ENCODE measurements at regions not wholly inside any gene's neighbourhood (a gene's known extent, or its start where the extent isn't known, plus 50 kb on each side); places are given as distances from the start of the nearest gene placed in this dataset.

DNA sequence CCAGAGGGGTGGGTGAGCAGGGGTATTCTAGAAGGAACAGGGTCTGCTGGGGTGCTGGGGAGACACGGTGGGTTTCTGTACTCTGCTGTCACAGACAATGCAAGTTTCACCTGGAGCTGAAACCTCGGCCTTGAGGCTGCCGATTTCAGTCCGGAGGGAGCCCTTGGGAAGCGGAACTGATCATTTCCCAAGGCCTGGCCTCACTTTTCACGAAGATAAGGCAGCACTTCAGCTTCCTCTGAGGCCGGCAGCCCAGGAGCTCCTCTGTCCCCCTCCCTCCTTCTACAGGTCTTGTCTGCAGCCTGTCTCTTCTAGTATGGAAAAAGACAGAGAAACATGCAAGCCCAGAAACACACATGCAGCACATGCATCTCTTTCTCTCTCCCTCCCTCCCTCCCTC is 242.1 kb downstream of the CDC5L start:
- no peaks in the 10 kb centered on the region for H3K36me3 Mint-ChIP-seq (ENCODE audit: insufficient read depth, unreplicated experiment)
- H3K4me1 Mint-ChIP-seq (ENCODE audit: insufficient read depth, unreplicated experiment) = no peaks in the 10 kb centered on the region
- TF ChIP-seq, protein P1, sequence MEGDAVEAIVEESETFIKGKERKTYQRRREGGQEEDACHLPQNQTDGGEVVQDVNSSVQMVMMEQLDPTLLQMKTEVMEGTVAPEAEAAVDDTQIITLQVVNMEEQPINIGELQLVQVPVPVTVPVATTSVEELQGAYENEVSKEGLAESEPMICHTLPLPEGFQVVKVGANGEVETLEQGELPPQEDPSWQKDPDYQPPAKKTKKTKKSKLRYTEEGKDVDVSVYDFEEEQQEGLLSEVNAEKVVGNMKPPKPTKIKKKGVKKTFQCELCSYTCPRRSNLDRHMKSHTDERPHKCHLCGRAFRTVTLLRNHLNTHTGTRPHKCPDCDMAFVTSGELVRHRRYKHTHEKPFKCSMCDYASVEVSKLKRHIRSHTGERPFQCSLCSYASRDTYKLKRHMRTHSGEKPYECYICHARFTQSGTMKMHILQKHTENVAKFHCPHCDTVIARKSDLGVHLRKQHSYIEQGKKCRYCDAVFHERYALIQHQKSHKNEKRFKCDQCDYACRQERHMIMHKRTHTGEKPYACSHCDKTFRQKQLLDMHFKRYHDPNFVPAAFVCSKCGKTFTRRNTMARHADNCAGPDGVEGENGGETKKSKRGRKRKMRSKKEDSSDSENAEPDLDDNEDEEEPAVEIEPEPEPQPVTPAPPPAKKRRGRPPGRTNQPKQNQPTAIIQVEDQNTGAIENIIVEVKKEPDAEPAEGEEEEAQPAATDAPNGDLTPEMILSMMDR (IDR thresholded peaks at IDR 0.05; ENCODE audit: unreplicated experiment) = no peak
- no peak overlapping the region for H3K4me3 Mint-ChIP-seq (ENCODE audit: unreplicated experiment)
- no TSS peak for BruUV-seq (replicated peaks)
- no peak overlapping the region for H3K27ac Mint-ChIP-seq (ENCODE audit: low read depth, unreplicated experiment)
- DNase-seq (ENCODE audit: unreplicated experiment) = no peak
- ChIA-PET CTCF (interaction anchor here (0.5 to 4.8 kb wide), 17 partner anchors 11 to 1296 kb away, joined by 3 to 58 read pairs (median 6); no protein-coding TSS in a partner anchor), POLR2A (no interaction called here)
- no peaks in the 10 kb centered on the region for H3K9me3 Mint-ChIP-seq (ENCODE audit: unreplicated experiment)
- intact Hi-C loops (cut with micrococcal nuclease) = loop anchor here (1.0 to 2.0 kb wide), 2 partner anchors 154 to 1293 kb away; no protein-coding TSS in a partner anchor
- peaks cover 7% of the 10 kb centered on the region for H3K27me3 Mint-ChIP-seq (ENCODE audit: insufficient read depth, unreplicated experiment)

DNA sequence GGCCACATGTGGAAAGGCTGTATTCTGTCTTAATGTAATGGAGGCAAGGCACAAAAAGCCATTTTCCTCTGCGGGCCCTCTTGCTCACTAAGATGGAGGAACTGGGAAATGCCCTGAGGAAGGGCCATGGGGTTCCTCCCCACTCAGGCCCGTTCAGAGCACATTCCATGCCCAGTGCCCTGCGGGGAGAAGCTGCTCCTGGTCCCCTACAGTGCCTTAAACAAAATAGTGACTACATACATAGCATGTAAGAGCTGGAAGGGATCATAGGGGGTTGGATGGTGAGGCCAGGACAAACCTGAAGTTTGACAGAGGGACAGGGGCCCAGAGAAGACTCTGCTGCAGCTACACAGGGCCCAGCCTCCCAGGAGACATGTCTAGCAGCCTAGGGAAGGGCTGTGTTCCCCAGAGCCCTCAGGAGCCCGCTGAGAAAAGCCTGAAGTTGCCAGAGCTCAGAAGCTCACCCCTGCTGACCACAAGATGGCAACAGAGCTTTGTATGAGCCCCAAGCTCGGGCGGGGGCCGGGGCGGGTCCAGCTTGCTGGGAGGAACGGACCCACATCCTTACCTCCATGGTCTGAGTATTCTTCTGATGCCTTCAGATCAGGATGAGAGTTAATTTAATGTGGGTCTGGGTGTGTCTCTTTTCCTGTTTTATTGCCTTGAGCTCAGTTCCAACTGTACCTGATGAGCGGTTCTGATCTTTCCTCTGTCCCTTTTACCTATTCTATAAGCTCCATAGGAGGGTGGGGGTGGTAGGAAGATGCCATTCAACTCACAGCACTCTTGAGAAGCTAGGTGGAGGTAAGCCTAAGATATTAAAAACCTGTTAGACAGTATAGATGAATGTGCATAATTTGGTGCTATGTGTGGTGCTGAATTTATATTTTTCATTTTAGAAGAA is 242.9 kb downstream of the CDC5L start:
- Mint-ChIP-seq H3K27ac (ENCODE audit: low read depth, unreplicated experiment) (no peak overlapping the region), H3K9me3 (ENCODE audit: unreplicated experiment) (no peaks in the 10 kb centered on the region), H3K36me3 (ENCODE audit: insufficient read depth, unreplicated experiment) (no peaks in the 10 kb centered on the region), H3K4me3 (ENCODE audit: unreplicated experiment) (no peak overlapping the region), H3K4me1 (ENCODE audit: insufficient read depth, unreplicated experiment) (no peaks in the 10 kb centered on the region), H3K27me3 (ENCODE audit: insufficient read depth, unreplicated experiment) (peaks cover 14% of the 10 kb centered on the region)
- CTCF ChIA-PET = interaction anchor here (0.6 to 4.8 kb wide), 39 partner anchors 8 to 1451 kb away, joined by 3 to 58 read pairs (median 4); partner anchors contain the start of gene SUPT3H
- BruUV-seq (replicated peaks) = no TSS peak
- peak; percentile 55 for DNase-seq (ENCODE audit: unreplicated experiment)
- intact Hi-C loops (cut with micrococcal nuclease) = loop anchor here (1.0 to 2.0 kb wide), 3 partner anchors 155 to 1292 kb away; no protein-coding TSS in a partner anchor
- POLR2A ChIA-PET = interaction anchor here (0.6 to 1.6 kb wide), 4 partner anchors 155 to 1292 kb away, joined by 3 to 9 read pairs (median 3); no protein-coding TSS in a partner anchor
- TF ChIP-seq, protein P1 (IDR thresholded peaks at IDR 0.05; ENCODE audit: unreplicated experiment) = peak; percentile 67

DNA sequence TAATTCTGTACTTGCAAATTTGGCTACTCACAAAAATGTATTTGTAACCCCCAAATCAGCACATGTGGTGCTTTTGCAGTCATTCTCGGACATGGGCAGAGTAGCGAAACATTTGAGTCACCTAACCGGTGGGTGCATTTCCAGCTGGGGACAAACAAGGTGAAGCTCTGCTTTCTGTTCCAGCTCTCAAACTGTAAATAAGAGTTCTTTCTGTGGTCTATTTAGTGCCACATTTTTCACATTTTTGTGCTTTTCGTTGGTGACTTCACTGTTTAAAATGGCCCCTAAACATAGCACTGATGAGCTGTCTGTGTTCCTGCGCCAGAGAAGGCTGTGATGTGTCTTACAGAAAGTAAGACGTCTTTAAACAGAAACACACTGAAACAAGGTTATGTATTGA is 244.5 kb downstream of the CDC5L start:
- intact Hi-C loops (cut with micrococcal nuclease) = loop anchor here (1.0 to 2.0 kb wide), 2 partner anchors 787 to 1291 kb away; no protein-coding TSS in a partner anchor
- TF ChIP-seq, protein P1 (IDR thresholded peaks at IDR 0.05; ENCODE audit: unreplicated experiment) = no peak
- H3K9me3 Mint-ChIP-seq (ENCODE audit: unreplicated experiment) = no peaks in the 10 kb centered on the region
- no peak for DNase-seq (ENCODE audit: unreplicated experiment)
- H3K27ac Mint-ChIP-seq (ENCODE audit: low read depth, unreplicated experiment) = no peak overlapping the region
- H3K4me3 Mint-ChIP-seq (ENCODE audit: unreplicated experiment) = no peak overlapping the region
- ChIA-PET POLR2A (no interaction called here), CTCF (interaction anchor here (0.6 to 4.1 kb wide), 9 partner anchors 11 to 1291 kb away, joined by 3 to 58 read pairs (median 16); no protein-coding TSS in a partner anchor)
- no TSS peak for BruUV-seq (replicated peaks)
- no peaks in the 10 kb centered on the region for H3K36me3 Mint-ChIP-seq (ENCODE audit: insufficient read depth, unreplicated experiment)
- no peaks in the 10 kb centered on the region for H3K4me1 Mint-ChIP-seq (ENCODE audit: insufficient read depth, unreplicated experiment)
- H3K27me3 Mint-ChIP-seq (ENCODE audit: insufficient read depth, unreplicated experiment) = peaks cover 28% of the 10 kb centered on the region

DNA sequence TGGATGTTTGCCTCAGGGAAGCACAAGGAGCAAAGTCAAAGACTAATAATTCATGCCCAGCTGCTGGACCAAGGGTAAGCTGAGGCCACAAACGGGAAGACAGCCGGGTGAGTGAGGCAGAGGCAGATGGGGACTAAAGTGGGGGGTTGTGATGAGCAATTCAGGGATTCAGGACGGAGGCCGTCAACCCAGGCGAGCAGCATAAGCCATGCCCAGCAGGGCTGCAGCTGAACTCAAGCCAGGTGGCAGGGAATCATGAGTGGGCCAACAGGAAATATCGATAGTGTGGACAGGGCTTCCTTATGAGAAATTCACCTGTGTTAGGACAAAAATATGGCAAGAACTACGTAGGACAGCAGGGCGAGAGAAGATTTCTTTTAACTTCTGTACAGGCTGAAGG is 246.8 kb downstream of the CDC5L start:
- H3K27ac Mint-ChIP-seq (ENCODE audit: low read depth, unreplicated experiment) = no peak overlapping the region
- H3K36me3 Mint-ChIP-seq (ENCODE audit: insufficient read depth, unreplicated experiment) = no peaks in the 10 kb centered on the region
- POLR2A ChIA-PET = no interaction called here
- CTCF ChIA-PET = interaction anchor here (0.7 to 1.5 kb wide), 4 partner anchors 22 to 1287 kb away, joined by 3 to 7 read pairs (median 4); no protein-coding TSS in a partner anchor
- TF ChIP-seq, protein P1 (IDR thresholded peaks at IDR 0.05; ENCODE audit: unreplicated experiment) = no peak
- BruUV-seq (replicated peaks) = no TSS peak
- H3K27me3 Mint-ChIP-seq (ENCODE audit: insufficient read depth, unreplicated experiment) = peaks cover 28% of the 10 kb centered on the region
- H3K4me3 Mint-ChIP-seq (ENCODE audit: unreplicated experiment) = no peak overlapping the region
- H3K9me3 Mint-ChIP-seq (ENCODE audit: unreplicated experiment) = no peaks in the 10 kb centered on the region
- DNase-seq (ENCODE audit: unreplicated experiment) = no peak
- intact Hi-C loops (cut with micrococcal nuclease) = no loop called here
- H3K4me1 Mint-ChIP-seq (ENCODE audit: insufficient read depth, unreplicated experiment) = no peaks in the 10 kb centered on the region

Measured in MCF 10A (cell line).